HG03064 (cell line): ENCODE measurements at regions not wholly inside any gene's neighbourhood (a gene's known extent, or its start where the extent isn't known, plus 50 kb on each side); places are given as distances from the start of the nearest gene placed in this dataset.
"Not testable (repeated sequence)": the region's sequence is repeated elsewhere in the genome, so short reads cannot be mapped to it uniquely, and the experiment has no call there.

Experiments
- ATAC-seq: cut with Tn5 transposase; IDR thresholded peaks from one replicate; pipeline ENCODE4 v1.9.1; 2021; ENCODE audit warnings: low read depth; ENCODE audit not compliant: unreplicated experiment

DNA sequence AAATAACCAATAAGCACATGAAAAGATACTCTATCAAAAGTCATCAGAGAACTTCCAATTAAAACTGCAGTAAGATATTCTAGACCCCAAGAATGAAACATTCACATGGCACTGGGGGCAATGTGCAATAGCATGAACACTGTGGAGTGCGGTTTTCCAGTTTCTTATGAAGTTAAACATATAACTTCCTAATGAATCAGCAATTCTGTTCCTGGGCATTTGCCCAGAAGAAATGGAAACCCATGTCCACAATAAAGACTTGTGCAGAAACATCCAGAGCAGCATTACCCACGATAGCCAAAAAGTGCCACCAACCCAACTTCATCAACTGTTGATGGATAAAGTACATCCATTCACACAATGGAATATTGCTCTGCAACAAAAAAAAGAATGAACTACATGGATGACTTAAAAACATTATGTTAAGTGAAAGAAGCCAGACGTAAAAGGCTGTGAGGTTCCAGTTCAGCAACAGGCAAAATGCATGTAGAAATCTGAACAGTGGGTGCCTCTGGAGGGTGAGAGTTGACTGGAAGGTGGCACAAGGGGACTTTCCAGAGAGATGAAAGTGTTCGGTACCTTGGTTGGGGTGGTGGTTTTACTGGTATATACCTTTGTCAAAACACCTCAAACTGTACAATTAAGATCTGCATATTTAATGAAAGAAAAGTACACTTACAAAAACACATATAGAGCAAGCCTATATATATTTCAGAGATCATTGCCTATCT lies 207.2 kb upstream of the ECI2 start:
- no peak for ATAC-seq

DNA sequence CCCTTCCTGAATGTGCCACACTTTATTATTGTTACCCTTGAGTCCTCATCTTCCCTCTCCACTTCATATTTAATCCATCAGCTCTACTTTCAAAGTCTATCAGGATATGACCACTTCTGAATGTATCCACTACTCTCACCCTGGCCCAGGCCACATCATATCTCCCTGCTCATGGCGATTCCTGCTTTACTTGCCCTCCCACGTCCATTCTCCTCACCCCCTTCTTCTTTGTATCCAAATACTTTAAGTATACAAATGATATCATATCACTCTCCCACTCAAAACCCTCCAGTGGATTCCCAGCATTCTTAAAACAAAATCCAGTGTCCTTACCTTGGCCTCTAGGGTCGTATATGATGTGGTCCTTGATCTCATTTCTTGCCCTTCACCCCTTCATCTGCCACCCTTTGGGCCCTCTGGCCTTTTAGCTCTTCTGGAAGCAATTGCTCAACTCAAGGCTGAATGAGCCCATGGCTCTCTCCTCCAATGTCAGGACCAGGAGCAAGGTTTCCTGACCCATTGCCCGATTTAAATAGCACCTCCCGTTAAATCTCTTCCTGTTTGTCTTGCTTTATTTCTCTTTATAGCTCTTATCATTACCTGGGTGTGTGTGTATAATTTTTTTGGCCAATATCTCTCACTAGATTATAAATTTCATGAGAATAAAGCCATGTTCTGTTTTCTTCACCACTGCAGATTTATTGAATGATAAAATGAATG lies 205.9 kb upstream of the ECI2 start:
- no peak for ATAC-seq

DNA sequence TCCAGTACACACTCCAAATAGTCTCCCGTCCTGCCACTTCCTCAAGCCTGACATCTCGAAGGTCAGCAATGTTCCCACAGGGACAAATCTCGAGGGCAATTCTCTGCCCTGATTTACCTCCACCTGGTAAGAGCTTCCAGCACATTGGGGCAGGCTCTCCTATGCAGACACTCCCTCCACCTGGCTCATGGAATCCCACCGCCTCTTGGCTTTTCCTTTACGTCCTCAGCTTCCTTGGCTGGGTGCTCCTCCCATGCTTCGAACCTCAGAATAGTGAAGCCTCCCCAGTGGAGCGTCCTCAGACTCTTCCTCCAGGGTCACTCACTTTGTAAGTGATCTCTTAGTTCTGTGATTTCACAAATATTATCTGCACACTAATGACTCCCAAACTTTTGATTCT lies 205.2 kb upstream of the ECI2 start:
- ATAC-seq = no peak

DNA sequence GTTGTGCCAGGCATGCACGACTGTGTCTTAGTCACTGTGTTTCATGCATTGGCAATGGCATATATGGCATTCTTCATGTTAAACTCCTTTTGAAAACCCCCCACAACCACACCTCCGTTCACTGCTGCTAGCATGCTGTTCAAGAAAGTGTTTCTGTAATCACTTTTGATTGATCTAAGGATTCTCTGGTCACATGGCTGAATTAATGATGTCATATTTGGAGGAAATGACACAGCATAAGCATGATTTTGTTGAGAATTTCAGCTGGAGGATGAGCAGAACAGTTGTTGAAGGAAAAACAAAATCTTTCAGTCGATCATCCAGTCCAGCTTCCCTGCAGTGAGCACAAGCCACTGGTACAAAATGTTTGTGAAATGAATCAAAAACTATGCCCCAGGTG lies 203.5 kb upstream of the ECI2 start:
- ATAC-seq = no peak

DNA sequence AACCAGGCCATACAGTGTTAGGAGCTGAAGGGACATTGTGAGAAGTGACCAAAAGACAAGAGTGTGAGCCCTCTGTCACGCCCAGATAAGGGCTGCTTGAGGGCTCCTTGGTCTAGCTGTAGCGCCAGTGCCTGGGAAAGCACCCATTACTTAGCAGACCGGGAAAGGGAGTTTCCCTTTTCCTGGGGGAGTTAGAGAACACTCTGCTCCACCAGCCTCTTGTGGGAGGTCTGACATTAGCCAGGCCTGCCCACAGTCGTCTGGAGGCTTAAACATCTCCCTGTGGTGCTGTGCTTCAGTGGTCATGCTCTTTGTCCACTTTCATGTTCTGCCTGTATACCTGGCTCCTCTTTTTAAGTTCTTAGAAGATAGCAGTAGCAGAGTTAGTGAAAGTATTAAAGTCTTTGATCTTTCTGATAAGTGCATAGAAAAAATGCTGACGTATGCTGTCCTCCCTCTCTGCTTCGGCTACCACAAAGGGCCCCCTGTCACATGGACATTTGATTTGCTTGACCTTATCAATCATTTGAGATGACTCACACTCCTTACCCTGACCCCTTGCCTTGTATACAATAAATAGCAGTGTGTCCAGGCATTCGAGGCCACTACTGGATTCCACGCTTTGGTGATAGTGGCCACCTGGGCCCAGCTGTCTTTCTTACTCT lies 201.5 kb upstream of the ECI2 start:
- no peak for ATAC-seq

DNA sequence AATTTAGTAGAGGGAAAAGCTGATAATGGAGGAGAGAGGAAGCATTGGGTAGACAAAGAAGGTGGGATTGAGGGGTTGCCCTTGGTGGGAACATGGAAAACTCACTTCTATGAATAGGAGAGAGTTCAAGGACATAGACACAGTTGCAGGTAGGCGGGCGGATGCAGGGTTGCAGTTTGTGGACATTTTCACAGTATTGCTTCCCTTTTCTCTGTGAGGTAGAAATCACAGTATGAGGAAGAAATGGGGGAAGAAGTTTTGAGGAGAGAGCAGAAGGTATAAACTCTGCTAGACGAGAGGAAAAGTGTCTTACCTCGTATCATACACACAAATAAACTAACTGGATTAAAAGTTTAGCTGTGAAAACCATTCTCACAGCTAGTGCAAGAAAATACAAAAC lies 200.7 kb upstream of the ECI2 start:
- no peak for ATAC-seq

DNA sequence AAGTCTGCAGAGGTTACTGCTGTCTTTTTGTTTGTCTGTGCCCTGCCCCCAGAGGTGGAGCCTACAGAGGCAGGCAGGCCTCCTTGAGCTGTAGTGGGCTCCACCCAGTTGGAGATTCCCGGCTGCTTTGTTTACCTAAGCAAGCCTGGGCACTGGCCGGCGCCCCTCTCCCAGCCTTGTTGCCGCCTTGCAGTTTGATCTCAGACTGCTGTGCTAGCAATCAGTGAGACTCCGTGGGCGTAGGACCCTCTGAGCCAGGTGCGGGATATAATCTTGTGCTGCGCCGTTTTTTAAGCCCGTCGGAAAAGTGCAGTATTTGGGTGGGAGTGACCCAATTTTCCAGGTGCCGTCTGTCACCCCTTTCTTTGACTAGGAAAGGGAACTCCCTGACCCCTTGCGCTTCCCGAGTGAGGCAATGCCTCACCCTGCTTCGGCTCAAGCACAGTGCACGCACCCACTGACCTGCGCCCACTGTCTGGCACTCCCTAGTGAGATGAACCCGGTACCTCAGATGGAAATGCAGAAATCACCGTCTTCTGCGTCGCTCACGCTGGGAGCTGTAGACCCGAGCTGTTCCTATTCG lies 198.9 kb upstream of the ECI2 start:
- ATAC-seq = not testable (repeated sequence)

DNA sequence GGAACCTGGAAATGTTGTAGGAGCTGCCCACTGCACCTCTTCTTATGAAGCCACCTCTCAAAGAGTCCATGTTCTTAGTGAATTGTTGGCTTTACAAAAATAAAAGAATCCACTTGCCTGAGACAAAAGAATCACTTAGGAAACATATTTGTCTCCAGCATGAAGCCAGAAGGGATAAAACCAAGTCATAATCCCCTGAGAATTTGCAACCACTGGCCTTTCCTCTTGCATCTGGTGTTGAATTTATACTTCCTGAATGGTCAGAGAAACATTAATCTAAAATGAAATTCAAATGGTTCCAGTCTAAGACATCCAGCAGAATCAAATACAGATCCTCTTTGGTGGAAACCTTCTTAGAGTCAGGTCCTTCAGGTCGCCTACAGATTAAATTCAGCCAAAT lies 192.5 kb upstream of the ECI2 start:
- no peak for ATAC-seq

DNA sequence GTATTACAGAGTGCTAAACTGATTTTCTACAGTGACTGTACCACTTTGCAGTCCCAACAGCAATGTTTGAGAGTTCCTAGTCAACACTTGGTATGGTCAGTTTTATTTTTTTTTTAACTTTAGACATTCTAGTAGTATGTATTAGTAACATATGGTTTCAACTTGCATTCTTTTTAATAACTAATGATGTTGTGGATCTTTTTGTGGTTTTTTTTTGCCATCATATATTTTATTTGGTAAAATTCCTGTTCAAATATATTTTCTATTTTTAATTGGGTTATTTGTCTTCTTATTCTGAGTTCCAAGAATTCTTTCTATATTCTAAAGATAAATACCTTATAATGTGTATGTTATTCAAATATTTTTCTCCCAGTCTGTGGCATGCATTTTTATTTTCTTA lies 189.4 kb upstream of the ECI2 start:
- ATAC-seq = no peak

DNA sequence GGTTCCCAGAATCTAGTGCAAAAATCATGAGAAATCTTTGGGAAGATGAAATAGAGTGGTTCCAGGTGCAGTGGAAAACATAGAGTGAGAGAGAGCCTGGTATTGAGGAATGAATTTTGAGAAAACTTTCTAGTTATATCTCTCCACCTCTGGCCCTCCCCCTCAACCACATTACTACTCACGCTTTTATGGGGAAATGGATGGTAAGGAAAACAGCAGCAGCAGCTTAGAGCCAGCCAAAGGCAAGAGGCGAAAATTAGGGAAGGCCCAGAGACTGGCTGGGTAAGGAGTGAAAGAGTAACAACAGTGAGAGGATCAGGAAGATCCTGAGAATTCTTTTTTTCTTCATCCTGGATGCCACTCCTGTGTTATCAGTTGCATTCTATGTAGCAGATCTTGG lies 187.9 kb upstream of the ECI2 start:
- ATAC-seq = no peak

DNA sequence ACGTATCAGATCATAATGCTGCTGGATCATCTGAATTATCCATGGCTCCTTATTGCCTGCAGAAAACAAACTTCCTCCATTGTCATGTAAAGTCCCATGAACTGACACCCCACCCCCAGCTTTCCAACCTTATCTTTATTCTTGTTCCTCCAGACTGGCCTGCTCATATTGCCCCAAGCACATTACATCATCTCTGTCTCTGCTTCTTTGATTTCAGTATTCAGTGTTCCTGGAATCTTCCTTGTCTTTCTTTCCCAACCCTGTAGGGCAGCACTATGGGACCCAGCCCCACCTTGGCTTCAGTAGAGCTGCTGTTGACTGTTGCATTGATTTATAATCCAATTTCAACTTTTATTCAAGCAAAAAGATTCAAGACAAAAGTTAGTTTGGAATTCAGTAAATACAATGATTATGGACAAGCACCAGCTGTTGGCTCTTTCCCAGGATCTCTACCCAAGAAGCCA lies 187.5 kb upstream of the ECI2 start:
- ATAC-seq = no peak

DNA sequence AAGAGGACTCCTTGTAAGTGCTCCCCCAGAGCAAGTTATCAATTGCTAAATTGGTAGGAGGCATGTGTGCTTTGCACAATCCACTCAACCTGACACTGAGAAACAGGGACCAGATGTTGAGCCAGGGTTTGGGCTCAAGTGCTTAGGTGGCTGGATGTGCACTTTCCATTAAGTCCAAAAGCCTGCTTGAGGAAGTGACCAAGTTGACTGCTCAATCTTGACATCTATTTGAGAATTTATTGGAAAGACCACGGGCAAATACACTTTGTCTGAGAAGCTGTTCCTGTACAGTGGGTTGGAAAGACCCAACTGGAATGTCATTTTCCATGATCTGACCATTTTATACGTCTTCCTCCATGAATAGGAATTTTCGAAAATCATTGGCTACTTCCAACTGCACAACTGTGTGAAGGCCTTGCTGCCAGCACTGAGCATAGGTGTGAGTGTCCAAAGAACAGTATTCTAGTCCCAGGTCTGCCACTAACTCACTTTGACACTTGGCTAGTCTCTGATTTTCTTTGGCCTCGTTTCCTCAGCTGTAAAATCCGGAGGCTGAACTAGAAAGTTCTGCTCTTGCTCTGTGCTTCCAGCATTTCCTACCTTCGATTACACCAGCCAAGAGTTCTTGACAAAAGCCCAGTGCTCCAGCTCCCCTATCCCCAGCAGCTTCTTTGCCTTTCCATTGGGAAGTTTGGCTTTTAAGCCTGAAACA lies 186.9 kb upstream of the ECI2 start:
- ATAC-seq = no peak

DNA sequence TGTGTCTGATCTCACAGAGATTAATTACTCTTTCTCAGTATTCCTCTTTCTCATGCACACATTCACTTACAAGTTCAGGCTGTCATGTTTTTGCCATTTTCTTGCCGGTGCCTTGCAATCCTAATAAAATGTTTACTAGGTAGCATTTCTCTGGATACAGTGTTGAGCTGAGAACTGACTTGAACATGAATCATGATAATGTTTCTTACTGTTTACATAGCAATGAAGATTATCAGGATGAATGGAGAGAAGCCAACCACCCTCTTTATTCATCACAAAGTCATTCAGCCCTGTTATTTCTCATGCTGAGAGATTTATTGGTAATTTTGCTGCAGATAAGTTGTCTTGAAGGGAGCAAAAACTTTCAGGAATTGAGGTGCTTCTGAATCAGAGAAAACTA lies 185.5 kb upstream of the ECI2 start:
- no peak for ATAC-seq

DNA sequence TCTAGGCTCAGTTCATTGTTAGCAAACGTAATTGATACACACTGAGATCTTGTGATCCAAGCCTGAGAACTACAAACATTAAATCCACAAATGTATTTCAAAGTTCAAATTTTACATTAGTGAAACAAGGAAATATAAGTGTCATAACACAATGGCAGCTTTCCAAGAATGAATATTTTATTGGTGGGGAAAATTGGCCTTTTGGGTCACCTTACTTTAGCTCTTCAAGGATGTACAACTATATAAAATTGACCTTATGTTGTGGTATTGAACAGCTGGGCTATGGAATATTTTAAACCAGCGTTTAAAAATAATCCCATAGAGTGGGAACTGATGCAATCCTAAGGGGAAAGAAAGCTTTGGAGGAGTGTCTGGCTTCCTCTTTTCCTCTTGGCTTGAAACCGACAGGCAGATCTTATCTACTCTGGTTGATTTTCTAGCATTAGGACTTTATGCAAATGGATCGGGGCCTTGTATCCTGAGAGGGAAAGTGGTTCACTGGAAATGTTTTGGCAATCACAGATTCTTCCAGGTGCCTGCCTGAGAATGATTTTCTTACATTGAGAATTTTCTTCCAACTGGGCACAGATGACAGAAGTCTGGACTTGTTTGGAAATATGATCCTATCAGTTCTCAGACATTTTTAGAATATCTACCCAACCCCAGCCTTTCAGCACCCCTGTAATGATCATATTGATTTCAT lies 184.8 kb upstream of the ECI2 start:
- ATAC-seq = no peak

DNA sequence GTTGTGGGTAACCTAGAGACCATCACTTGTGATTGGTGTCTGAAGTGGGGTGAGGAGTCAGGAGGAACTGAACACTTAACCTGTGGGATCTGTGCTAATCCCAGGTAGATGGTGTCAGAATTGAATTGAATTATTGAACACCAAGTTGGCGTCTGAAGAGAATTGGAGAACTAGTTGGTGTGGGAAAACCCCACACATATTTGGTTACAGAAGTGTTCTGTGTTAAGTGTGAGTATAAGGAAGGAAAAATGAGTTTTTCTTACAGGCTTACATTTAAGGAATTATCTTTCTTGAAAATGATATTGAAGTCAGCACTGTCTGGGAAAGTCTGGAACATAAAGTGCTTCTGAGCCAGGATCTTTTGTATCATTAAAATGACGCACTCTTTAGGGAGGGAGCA lies 182.9 kb upstream of the ECI2 start:
- no peak for ATAC-seq

DNA sequence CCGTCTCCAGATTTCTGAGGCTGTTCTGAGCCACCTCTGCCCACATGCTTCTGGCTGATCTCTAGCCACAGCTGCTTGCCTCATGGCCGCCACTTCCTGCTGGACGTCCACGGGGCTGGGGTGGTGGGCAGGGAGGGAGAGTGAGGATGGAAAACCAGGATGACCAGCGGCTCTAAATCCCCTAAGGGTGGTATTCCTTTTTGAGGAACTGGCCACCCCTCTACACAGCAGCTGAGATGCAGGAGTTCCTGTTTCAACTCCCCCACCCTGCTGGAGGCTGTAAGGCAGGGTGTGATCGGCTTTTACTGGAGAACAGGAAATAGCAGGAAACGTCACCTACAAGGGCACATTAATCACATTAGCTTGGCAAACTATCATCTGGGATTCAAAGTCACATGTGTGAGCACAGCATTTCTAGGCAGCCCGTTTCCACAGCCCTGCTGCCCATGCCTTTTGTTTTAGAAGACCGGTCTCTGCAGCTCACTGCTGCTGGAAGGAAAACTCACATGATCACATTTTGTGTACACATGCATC lies 181.6 kb upstream of the ECI2 start:
- no peak for ATAC-seq

DNA sequence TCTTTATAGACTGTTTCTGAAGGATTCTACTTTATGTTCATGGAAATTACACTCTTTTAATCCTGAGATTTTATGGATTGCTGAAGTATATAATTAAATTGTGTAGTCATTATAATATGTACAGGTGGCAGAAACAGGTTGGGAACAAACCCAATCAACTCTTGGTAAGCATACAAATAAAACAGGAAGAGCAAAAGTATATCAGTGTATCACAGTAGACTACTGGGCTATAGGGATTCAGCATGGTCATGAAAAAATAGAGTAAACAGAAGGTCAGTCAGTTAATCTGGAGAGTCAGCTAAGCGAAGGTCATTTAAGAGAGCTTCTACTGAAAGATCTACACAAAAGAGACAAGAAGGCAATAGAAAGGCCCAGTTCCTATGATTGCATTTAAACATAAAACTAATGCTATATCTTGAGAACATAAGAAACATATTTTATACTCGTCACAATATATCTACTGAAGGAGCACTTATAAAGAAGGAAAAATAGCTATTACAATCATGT lies 178.9 kb upstream of the ECI2 start:
- no peak for ATAC-seq

DNA sequence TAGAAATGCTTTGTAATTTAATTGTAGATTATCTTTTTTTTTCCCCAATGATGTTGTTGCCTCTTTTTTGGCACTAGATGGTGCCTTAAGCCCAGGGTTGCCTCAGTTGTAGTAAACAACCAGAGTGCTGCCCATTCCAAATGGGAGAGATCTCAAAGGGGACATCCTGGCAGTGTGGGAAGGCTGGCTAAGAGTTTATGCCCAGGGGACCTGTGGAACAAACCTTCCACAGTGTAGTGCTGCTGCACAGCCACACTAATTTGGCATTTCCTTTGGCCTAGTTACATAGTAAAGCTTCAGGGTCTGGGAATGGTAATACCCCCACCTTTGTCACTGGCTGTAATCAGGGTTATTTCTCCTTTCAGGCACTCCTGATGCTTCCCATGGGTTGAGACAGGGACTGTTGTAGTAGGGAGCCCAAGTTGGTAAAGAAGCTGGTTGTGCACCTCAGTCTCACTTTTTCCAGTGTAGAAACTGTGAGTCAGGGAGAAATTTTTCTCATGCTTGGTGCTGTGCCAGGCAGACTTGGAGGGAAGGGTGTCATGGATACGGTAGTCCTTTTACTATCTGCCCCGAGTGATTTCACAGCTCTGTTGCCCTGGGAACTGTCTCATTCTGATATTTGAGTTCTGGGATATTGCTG lies 177.8 kb upstream of the ECI2 start:
- no peak for ATAC-seq
